GM19468 (cell line): ENCODE measurements at regions not wholly inside any gene's neighbourhood (a gene's known extent, or its start where the extent isn't known, plus 50 kb on each side); places are given as distances from the start of the nearest gene placed in this dataset.

Experiments used
- ATAC-seq: cut with Tn5 transposase; IDR thresholded peaks from one replicate; pipeline ENCODE4 v1.9.1; 2021; ENCODE audit warnings: mild to moderate bottlenecking, moderate library complexity, moderate number of reproducible peaks; ENCODE audit not compliant: unreplicated experiment; ENCODE audit errors: extremely low read depth

GRCh38 chr7:136189506-136189998 lies 212.4 kb upstream of the MTPN start:
- no peak for ATAC-seq

GRCh38 chr7:136186281-136186680 lies 209.1 kb upstream of the MTPN start:
- no peak for ATAC-seq

- no peak for ATAC-seq
Observed at GRCh38 chr7:136184719-136185118, 207.6 kb upstream of the MTPN start.

- no peak for ATAC-seq
Observed at GRCh38 chr7:136183981-136184380, 206.8 kb upstream of the MTPN start.

GRCh38 chr7:136180984-136181383 lies 203.8 kb upstream of the MTPN start:
- ATAC-seq: no peak

- ATAC-seq: no peak
Observed at GRCh38 chr7:136179851-136180721, 202.9 kb upstream of the MTPN start.

- ATAC-seq: no peak
Observed at GRCh38 chr7:136179154-136179553, 202.0 kb upstream of the MTPN start.

- ATAC-seq: no peak
Observed at GRCh38 chr7:136174477-136175125, 197.4 kb upstream of the MTPN start.

GRCh38 chr7:136173874-136174273 lies 196.7 kb upstream of the MTPN start:
- no peak for ATAC-seq

- no peak for ATAC-seq
Observed at GRCh38 chr7:136171233-136171632, 194.1 kb upstream of the MTPN start.

- ATAC-seq: no peak
Observed at GRCh38 chr7:136168821-136169220, 191.7 kb upstream of the MTPN start.

- no peak for ATAC-seq
Observed at GRCh38 chr7:136167991-136168390, 190.8 kb upstream of the MTPN start.

GRCh38 chr7:136166521-136166920 lies 189.4 kb upstream of the MTPN start:
- ATAC-seq: no peak

- no peak for ATAC-seq
Observed at GRCh38 chr7:136163340-136163801, 186.2 kb upstream of the MTPN start.

- ATAC-seq: no peak
Observed at GRCh38 chr7:136150311-136150710, 173.2 kb upstream of the MTPN start.

GRCh38 chr7:136148920-136149319 lies 171.8 kb upstream of the MTPN start:
- ATAC-seq: no peak

- no peak for ATAC-seq
Observed at GRCh38 chr7:136146925-136147324, 169.8 kb upstream of the MTPN start.

- no peak for ATAC-seq
Observed at GRCh38 chr7:136144182-136144581, 167.0 kb upstream of the MTPN start.

- no peak for ATAC-seq
Observed at GRCh38 chr7:136143271-136143670, 166.1 kb upstream of the MTPN start.

- no peak for ATAC-seq
Observed at GRCh38 chr7:136142583-136142982, 165.4 kb upstream of the MTPN start.

GRCh38 chr7:136140469-136140868 lies 163.3 kb upstream of the MTPN start:
- no peak for ATAC-seq
